ENCODE measurements at regions not wholly inside any gene's neighbourhood (a gene's known extent, or its start where the extent isn't known, plus 50 kb on each side); places are given as distances from the start of the nearest gene placed in this dataset.
"Not testable (repeated sequence)": the region's sequence is repeated elsewhere in the genome, so short reads cannot be mapped to it uniquely, and the experiment has no call there.

DNA sequence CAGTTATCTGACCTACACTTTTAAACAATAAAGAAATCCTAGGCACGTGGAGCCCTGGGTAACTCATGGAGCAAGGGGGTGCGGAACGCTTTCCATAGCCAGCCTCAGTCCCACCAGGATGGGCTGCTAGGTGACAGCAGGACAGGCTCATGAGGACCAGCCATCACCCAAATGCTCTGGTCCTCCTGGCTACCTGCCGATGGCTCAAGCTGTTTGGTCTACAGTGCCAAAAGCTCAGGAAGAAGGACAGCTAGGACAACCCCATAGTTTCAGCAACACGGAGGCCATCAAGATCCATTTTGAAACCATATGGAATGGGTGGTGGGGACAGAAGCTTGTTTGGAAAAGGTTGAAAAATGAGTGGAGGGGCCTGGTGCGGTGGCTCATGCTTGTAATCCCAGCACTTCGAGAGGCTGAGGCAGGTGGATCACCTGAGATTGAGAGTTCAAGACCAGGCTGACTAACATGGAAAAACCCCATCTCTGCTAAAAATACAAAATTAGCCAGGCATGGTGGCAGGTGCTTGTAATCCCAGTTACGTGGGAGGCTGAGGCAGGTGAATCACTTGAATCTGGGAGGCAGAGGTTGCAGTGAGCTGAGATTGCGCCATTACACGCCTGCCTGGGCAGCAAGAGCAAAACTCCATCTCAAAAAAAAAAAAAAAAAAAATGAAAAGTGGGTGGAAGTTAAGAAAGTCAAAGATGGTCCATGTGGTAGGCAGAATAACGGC is 93.7 kb upstream of the ALDH3B2 start:
- not testable (repeated sequence) for DNase-seq (ENCODE audit: low read depth)

DNA sequence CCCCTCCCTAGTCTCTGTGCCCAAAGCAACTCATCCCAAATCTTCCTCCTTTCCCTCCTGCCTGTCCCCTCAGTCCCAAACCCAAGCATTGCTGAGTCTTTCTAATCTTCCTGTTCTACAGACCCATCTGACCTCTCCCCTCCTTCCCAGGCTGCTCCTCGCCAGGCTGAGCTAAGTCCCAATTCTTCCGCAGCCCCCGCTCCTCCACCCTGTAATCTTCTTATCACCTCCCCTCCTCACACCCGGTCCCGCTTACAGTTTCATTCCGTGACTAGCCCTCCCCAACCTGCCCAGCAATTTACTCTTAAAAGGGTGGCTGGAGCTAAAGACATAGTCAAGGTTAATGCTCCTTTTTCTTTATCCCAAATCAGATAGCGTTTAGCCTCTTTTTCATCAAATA is 86.8 kb upstream of the ALDH3B2 start:
- DNase-seq (ENCODE audit: low read depth), result not testable (repeated sequence)

DNA sequence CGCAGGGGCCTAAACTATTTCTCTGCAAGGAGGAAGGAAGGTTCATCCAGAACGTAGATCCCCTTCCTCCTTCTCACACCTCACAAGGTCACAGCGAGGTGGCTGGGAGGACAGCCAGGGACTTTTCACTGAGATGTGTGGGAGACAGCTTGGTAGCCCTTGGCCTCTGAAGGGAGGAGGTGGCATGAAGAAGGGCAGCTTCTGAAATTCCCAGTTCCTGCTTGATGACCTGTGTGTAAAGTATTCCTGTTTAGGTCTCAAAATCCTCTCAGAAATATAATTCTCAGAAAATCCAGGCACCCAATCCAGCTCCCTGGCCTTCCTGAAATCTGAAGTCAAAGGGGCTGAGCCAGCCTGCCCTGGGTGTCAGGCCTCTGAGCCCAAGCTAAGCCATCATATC is 84.9 kb upstream of the ALDH3B2 start:
- DNase-seq (ENCODE audit: low read depth), result not testable (repeated sequence)

DNA sequence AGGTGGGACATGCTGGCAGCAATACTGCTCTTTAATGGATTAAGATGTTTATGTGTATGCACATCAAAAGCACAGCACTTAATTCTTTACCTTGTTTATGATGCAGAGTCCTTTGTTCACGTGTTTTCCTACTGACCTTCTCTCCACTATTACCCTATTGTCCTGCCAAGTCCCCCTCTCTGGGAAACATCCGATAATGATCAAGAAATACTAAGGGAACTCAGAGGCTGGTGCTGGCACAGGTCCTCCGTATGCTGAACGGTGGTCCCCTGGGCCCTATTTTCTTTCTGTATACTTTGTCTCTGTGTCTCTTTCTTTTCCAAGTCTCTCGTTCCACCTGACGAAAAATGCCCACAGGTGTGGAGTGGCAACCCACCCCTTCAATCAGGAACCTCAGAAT is 84.0 kb upstream of the ALDH3B2 start:
- not testable (repeated sequence) for DNase-seq (ENCODE audit: low read depth)

GRCh38 chr11:67758009-67758408 is 83.6 kb upstream of the ALDH3B2 start:
- DNase-seq (ENCODE audit: low read depth), result not testable (repeated sequence)

DNA sequence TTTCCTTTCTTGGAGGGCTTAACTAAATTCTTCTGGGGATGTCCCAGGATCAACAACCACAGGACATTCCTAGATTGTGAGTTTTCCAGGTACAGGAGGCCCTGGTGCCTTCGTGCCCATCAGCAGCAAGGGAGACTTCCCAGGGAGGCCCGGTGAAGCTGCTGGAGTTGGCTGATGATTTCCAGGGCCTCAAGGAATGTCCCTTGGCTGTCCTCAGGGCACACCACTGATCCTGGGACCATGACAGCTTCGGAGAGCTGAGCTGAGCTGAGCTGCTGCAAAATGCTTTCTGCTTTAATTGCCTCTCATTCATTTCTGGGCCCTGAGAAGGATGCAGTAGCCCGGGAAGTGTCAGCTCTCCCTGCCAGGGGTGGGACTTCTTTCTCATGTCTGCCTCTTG is 79.4 kb upstream of the ALDH3B2 start:
- DNase-seq (ENCODE audit: low read depth), result not testable (repeated sequence)

GRCh38 chr11:67745181-67745726 is 70.8 kb upstream of the ALDH3B2 start:
- DNase-seq (ENCODE audit: low read depth), result no peak

DNA sequence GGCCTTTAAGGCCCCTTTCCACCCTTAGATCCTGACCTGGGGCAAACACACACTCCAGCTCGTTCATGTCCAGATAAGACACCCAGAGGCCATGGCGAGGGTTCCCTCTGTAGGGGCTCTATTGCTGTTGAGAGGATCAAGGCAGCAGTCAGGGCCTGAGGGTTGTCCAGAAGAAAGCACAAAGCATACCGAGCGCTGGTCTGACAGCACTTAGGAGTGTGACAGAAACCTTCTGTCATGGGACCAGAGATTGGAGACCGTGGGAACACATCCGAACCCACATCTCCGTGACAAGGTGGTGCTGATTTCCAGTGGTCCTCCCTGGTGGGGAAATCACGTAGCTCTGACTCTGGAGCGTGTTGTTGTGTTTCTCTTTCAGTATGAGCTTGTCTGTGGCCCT is 69.8 kb upstream of the ALDH3B2 start:
- not testable (repeated sequence) for DNase-seq (ENCODE audit: low read depth)

DNA sequence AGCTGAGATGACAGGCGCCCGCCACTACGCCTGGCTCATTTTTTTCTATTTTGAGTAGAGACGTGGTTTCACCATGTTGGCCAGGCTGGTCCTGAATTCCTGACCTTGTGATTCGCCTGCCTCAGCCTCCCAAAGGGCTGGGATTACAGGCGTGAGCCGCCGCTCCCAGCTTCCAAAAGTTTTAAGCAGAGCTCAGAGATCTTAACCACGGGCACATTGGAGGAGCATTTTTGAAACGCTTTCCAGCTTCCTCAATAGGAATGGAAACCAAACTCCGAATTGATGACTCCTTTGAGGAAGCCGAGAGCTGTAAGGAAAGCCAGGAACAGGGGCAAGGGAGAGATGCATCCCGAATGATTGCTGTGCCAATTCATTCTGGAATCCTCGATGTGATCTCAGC is 63.8 kb upstream of the ALDH3B2 start:
- not testable (repeated sequence) for DNase-seq (ENCODE audit: low read depth)

- not testable (repeated sequence) for DNase-seq (ENCODE audit: low read depth)
These were observed 63.2 kb upstream of the ALDH3B2 start for GRCh38 chr11:67737562-67738080.

GRCh38 chr11:67732045-67732787 is 57.8 kb upstream of the ALDH3B2 start:
- peak; percentile 31 for DNase-seq (ENCODE audit: low read depth)

GRCh38 chr11:67731583-67731982 is 57.2 kb upstream of the ALDH3B2 start:
- no peak for DNase-seq (ENCODE audit: low read depth)

- DNase-seq (ENCODE audit: low read depth), result not testable (repeated sequence)
These were observed 53.7 kb upstream of the ALDH3B2 start for GRCh38 chr11:67728163-67728571.

DNA sequence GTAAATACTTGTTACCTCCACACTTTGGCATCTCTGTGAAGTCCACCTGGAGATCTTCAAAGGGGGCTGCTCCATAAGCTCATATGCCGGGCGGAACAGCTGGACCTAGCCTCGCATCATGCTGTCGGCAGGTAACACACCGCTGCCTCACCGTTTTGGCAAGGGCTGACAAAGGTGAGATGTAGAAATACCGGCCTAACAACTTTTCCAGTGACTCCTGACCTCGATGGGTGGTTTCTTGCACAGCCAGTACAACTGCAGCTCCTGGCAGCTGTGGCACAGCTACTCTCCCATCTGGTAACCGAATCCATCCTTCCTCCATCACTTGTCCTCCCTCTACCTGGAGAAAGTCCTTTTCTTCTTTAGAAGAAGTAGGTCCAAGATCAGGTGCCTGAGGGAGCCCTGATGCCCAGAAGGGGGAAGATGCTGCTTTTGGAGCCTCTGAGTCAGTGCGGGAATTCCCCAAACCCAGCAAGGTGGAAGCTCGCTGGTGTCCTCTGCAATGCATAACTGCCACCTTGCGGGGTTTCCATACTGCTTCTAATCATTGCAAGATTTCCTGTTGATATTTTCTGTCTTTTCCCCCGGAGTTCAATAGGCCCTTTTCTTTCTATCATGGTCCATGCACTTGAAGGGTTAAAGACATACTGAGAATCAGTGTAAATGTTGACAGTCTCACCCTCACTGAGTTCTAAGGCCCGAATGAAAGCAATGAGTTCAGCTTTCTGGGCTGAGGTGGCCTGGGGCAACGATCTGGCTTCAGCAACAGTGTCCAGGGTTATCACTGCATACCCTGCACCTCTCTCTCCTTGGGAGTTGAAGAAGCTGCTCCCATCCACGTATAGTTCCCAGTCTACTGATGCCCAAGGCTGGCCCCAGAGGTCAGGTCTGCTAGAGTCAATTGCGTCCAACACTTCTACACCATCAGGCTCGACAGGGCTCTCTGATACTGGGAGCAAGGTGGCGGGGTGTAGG is 52.9 kb upstream of the ALDH3B2 start:
- not testable (repeated sequence) for DNase-seq (ENCODE audit: low read depth)
